Stimulated activated CD4-positive, alpha-beta T cell treated with anti-CD3 and anti-CD28 coated beads, Interleukin-2, amount 100 ng/mL, for 4 hours (primary cell): ENCODE measurements at regions not wholly inside any gene's neighbourhood (a gene's known extent, or its start where the extent isn't known, plus 50 kb on each side); places are given as distances from the start of the nearest gene placed in this dataset.
"Not testable (repeated sequence)": the region's sequence is repeated elsewhere in the genome, so short reads cannot be mapped to it uniquely, and the experiment has no call there.

ENCODE experiments used
- DNase-seq: peaks from one replicate; pipeline ENCODE4 v3.0.0-alpha.2; 2020; ENCODE audit warnings: low read depth

DNA sequence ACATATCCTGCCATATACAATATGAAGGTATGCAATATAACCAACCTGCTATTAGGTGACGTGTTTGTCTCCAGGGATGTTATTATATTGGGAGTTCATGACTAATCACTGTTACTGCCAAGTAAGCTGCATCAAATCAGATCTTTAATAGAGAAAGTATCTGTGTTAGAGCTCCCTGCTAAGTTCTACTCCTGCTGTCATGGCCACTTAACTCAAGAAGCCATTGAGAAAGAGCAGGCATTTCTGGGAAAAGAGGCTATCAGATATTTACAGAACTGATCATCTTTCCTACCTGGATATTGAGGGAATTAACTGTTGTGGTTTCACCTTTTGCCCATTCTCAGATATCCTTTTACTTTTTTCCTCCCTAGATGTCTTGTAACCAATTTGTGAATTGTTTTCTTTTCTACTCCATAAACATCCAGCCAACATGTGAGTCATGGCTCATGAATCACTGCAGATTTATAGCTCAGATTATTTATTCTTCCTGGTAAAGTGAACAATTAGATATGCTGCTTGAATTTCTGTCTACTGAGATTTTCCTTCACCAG, 634.8 kb upstream of the FAM174A start:
- no peak for DNase-seq

DNA sequence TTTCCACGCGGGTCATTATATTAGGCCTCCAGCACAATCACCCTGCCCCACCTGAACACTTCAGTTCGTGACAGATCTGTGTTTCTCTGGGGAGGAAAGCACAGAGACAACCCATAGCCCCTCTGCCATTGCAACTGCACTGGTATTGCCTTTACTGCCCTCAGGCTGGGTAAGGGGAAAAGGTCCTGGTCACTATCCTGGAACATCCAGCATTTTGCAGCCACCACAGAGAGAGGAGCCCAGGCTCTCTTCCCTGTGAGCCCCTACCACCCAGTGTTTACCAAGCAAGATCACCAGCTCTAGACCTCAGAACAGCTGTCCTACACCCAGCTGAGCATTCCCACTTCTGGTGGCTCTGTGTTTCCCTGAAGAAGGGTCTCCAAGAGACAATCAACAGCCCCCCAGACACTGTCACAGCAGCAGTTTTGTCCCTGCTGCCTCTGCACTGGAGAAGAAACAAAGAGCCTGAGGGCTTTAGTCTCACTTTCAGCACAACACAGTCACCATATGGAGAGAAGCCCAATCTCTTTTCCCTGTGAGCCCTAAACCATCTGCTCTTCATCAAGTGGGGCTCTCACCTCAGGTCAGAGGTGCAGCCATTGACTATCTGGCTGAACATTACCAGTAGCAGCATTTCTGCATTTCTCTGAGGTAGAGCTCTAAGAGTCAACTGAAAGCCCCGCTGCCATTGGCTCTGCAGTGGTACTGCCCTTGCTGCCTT, 655.2 kb upstream of the FAM174A start:
- DNase-seq, result no peak

DNA sequence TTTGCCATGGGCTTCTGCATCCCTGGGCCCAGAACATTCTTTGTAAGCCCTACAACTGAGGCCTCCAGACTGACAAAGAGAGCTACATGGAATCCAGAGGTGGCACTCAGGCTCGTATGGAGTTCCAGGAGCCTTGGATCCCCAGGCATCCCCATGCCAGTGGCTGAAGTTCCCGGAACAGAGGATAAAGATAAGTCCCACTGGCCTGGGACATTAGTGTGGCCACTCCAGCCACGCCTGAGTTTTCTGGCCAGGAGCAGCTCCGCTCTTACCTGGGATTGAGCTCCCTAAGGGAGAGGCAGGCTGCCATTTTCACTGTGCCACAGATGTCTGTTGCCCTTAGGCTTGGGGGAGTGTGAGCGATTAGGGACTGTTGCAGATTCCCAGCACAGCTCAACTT, 656.3 kb upstream of the FAM174A start:
- no peak for DNase-seq

DNA sequence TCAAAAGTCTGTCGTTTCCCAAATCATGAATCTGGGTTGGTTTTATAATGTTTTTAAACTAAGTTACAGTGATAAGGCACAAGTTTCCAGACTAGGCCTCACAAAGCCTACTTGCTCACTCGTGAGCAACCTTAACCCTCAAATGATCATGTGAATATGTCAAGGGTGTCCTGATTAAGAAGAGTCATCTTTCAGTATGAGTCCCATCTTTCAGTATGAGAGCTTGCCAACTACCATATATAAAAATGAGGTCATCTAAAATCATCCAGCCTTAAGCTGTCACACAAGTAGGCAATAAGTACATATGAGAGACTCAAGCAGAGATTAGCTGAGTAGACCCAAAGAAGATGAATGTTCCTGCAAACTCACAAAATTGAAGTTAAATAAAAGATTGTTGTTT, 668.4 kb upstream of the FAM174A start:
- DNase-seq, result no peak

DNA sequence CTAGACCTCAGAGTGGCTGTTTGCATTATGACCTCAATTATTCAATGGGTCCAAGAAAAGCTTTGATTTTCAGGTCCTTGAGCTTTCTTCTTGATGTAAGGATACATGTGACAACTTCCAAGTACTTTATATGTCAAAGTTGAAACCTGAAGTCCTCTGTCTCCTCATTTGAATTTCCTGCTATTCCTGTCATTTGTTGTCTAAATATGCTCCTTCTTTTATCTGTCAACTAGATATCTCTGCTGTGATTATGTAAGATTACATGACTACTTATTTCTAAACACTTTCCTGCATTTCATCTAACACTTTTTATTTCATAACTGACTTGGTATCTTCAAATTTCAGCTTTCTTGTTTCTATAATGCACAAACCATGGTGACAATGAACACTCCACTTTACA, 670.0 kb upstream of the FAM174A start:
- DNase-seq, result no peak

DNA sequence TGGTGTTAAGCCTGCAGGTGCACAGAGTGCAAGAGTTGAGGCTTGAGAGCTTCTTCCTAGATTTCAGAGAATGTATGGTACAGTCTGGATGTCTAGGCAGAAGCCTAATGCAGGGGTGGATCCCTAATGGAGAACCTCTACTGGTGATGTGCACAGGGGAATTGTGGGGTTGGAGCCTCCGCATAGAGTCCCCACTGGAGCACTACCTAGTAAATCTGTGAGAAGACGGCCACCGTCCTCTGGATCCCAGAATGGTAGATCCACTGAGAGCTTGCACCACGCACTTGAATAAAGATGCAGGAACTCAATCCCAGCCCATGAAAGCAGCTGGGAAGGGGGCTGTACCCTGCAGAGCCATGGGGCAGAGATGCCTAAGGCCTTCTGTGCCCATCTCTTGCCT, 699.4 kb upstream of the FAM174A start:
- no peak for DNase-seq

DNA sequence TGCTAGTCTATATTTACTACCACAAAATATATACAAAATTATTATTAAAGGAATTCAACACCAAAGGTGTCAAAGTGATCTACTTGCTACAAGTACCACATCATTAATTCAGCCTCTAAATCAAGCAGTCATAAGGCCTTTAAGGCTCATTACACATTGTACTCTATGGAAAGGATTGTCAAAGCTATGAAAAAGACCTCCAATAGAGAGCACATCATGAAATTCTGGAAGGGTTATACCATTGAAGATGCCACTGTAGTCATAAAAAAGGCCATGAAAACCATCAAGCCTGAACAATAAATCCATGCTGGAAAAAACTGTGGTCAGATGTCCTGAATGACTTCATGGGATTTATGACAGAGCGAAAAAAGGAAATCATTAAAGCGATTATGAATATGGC, 708.0 kb upstream of the FAM174A start:
- DNase-seq, result no peak

DNA sequence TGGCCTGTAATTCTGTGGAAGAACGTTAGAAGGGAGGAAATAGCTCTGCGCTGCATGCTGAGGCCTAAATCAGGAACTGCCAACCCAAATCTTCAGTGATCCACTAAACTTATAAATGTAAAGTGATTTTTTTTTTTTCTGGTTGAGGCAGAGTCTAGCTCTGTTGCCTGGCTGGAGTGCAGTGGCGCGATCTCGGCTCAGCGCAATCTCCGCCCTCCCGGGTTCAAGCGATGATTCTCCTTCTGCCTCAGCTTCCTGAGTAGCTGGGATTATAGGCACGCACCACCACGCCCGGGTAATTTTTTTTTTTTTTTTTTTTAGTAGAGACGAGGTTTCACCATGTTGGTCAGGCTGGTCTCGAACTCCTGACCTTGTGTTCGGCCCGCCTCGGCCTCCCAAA, 717.4 kb upstream of the FAM174A start:
- no peak for DNase-seq

DNA sequence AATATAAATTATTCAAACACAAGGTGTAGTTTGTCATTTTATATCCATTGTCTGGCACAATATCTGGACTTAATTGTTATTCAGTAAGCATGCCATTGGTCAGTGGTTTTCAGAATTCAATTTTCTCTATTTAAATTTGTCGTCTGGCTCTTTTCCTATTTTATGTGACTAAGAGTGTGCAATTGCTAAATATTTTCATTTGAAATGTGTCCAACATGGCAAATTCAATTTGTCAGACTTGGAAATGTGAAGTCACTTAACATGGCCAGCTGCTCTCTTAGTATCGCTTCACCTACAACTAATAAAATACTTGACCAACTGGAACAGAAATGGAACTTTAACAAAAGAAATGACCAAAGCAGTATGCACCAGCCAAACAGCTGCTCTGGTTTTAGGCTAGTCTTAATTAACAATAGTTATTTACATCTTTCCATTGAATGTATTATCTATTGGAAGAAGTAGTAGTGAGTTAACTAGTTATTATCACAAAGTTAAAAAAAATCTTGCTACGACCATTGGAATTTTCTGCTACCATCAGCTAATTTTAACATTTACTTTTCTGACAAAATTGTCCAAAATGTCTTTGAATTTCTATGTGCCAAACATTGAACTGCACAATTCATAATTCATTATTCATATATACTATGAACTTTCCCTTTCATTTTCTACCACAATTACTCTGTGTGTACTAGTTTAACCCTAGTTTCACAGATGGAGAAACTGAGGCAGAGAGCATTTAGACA, 720.7 kb upstream of the FAM174A start:
- no peak for DNase-seq

DNA sequence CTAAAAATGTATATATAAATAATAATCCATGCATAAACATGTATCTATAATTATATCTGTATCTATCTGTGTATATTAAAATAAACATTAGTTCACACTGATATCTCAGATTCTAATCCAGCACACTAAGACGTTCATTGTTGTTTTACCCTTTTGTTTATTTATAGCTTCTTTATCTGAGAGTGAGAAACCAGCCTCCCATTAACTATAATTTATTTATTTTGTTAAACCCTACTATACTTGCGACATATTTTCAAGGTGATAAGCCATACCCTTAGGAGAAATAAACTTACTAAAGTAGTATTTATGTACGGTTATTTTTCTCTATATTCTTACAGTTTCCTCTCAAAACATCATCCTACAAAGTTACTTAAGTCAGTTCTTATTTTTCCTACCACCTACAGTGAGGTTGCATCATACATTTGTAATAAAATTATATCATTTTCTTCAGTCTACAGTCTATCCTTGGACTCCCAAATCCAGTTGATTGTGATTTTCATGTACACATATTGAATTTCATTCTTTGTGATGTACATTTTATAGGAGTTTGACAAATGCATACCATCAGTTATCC, 726.4 kb upstream of the FAM174A start:
- DNase-seq, result no peak

DNA sequence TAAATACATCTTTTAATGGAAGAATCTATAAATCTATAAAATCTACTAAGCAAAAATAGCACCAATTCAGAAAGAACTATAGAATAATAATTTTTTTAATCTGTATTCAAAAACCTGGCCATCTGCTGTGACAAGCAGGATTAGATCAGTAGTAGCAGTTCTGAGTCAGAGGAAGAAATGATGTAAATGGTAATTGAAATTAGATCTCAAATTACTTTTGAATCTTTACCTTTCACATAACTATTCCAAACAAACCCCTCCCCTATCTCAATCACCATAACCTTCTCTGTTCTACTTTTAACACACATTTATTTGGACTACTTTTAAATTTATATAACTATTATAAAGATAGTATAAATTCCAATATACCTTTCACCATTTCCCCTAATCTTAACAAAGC, 727.8 kb upstream of the FAM174A start:
- no peak for DNase-seq

DNA sequence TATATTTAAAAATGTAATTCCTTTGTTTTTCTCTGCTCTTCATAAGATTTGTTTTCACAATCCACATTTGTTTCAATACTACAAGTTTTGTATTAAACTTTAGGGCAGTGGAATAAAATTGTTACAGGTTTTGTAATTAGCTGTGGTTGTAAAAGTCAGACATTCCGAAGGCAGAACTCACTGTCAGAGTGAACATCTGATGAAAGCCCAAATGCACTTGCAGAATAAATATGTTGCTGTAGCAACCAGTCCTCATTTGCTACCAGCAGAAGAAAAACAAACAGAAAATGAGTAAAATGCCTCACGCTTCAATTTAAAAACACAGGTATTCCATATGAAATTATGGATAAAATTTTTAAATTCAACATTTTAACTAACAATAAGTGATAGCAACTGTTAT, 740.1 kb upstream of the FAM174A start:
- DNase-seq, result no peak

DNA sequence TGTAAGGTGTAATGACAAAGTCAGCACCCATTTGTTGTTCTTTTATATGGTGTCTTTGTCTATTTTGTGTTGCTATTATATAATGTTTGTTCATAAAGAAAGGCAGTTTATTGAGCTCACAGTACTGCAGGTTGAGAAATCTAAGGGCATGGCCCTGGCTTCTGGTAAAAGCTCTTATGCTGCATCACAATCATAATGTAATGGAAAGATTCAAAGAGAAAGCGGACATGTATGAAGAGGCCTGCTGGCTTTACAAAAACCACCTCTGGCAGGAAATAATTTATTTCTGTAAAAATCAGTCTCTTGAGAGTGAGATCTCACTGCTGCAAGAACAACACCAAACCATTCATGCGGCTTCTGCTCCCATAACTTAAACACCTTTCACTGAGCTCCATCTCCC, 746.7 kb upstream of the FAM174A start:
- DNase-seq, result no peak

DNA sequence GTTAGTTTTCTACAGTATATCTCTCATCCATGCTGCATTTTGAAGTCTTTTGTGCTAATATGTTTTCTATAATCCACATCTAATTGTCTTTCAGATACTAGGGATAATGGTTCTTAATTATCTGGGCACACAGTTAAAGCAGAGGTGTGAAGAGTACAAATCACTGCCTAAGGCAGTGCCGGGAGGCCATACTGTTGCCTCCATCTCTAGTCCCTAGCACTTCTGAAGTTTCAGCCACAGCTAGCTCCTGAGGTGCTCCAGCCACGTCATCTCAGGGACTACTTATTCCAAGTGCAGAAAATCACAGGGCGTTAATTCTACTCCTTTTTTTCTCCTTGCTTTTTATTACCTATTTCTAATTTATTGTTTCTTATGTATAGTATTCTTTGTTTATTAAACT, 760.0 kb upstream of the FAM174A start:
- DNase-seq, result no peak

DNA sequence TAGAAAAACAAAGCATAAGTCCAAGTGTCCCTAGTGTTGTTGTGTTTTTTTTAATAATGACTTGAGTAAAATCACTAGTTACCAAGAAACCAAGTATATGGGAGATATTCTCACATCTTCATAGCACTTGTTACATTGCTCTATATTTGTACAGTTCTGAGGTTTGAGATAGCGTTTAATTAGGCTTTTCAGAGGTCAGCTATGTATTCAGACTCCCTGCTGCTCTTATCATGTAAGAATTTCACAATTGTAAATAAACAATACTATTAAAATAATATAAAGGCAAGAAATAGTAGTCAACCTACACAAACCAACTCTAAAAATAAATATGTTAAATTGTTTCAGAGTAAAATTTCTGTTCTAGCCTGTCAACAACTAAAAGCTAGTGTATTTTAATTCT, 761.9 kb upstream of the FAM174A start:
- DNase-seq, result no peak

DNA sequence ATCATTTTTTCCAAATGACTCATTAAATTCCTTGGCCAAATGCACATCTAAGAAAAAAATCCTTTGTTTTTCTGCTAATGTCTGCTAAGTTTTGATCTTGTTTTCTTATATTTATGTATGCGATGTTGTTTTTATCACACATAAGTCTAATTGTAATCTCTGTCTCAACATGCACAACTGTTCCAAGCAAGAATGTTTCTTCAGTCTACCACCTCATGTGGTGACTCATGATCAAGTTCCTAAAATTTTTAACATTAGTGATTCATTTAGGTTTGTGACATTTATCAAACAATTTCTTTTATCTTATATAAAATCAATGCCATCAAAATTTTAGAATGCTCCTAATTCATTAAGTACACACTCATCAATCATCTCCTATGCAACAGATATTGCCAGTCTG, 763.9 kb upstream of the FAM174A start:
- DNase-seq, result no peak

DNA sequence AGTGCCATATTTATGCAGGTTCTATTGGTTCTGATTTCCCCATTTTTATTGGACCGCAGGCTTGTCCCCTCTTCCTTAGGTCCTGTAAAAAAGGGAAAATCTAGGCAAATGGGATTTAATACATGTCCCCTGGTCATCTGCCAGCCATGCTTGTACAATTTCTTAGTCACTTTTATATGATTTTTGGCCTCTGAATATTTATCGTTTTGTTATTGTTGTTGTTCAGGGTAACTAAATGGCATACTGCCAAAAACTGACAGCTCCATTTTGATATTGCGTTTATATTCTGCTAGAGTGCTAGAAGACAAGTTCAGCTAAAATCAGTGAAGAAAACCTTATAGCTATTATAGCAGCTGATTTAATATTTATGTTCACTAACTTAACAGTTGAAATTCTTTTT, 770.2 kb upstream of the FAM174A start:
- DNase-seq, result no peak

DNA sequence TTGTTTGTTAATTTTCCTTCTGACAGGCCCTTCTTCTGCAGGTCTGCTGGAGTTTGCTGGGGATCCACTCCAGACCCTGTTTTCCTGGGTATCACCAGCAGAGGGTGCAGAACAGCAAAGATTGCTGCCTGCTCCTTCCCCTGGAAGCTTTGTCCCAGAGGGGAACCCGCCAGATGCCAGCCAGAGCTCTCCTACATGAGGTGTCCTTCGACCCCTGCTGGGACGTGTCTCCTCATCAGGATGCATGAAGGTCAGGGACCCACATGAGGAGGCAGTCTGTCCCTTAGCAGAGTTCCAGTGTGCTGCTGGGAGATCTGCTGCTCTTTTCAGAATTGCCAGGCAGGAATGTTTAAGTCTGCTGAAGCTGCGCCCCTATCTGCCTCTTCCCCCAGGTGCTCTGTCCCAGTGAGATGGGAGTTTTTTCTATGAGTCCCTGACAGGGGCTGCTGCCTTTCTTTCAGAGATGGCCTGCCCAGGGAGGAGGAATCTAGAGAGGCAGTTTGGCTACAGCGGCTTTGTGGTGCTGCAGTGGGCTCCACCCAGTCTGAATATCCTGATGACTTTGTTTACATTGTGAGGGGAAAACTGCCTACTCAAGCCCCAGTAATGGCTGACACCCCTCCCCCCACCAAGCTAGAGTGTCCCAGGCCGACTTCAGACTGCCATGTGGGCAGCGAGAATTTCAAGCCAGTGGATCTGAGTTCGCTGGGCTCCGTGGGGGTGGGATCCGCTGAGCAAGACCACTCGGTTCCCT, 772.0 kb upstream of the FAM174A start:
- DNase-seq, result no peak

DNA sequence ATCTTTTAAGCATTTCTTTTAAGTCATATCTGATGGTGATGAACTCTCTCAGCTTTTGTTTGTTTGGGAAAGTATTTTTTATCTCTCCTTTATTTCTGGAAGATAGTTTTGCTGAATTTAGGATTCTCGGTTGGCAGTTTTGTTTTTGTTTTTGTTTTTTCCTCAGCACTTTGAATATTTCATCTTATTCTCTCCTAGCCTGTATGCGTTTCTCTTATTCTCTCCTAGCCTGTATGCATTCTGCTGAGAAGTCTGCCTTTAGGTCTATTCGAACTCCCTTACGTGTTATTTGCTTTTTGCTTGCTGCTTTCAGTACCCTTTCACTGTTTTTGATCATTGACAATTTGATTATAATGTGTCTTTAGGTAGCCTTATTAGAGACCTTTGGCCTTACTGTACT, 787.8 kb upstream of the FAM174A start:
- DNase-seq, result no peak

DNA sequence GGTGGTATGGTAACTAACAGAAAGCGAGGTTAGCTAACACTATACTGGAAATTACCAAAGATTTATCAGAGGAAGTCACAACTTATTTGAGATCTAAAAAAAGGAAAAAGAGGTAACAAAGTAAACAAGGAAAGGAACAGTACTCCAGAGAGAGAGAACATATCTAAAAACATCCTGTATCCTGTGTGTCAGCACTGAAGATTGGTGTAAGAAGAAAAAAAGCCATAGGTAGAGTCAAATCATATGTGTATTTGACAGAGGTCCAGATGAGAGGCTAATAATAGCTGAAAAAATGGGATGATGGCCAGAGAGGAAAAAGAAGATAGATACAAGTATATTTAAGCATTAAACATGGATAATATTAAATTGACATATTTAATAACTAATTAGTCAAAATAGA, 802.0 kb upstream of the FAM174A start:
- DNase-seq, result not testable (repeated sequence)

DNA sequence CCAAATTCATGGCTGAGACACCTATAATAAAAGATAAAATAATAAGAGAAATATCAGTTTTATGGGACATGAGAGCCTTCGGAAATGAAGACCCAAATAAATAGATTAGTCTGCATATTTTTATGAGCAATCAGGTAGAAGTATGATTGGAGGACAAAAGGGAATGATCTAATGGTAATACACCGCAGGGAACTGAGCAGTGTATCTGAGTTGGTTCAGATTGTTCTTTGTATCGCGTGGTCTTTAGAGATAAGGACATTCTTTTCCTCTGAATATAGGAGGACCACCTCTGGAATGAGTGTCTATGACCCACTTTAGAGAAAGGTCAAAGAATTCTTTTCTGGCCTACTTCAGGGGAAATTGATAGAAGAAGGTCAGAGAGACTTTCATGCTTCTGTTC, 801.8 kb upstream of the CHD1 start:
- not testable (repeated sequence) for DNase-seq

DNA sequence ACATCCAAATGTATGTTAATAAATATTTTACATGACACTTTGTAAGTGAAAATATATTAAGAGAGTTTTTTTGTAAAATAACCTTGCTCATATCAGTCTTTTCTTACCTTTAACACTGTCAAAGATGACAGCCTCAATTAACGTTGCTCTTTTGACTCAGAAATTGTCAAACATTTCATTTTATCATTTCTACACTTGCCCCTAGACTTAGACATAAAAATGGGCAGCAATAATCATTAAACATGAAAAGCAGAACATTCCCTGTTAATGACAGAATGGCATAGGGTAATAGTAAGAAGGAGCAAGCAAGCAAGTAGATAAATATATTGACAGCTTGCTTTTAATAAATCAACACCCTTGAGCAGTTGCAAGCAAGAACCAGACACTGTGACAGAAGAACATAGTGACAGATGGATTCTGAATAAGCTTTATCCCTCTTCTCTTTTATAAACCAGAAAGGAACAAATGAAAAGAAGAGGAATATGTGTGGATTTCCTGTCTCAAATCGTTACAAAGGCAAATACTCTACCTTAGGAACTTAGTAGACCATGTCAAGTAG, 796.0 kb upstream of the CHD1 start:
- DNase-seq, result no peak
